H1 (cell line): ENCODE measurements at regions not wholly inside any gene's neighbourhood (a gene's known extent, or its start where the extent isn't known, plus 50 kb on each side); places are given as distances from the start of the nearest gene placed in this dataset.
A peak's percentile ranks its signal among the peaks of the same experiment; 100 is the strongest.

Experiments
- CTCF ChIA-PET: fragments of 300-600 bp; sonication (Branson Sonifier 250); formaldehyde crosslinking; loops from one replicate; lab custom pipeline; 2021; ENCODE audit not compliant: partially characterized antibody; lab: Charles Lee
- POLR2A ChIA-PET: fragments of 300-600 bp; sonication (Branson Sonifier 250); formaldehyde crosslinking; loops from one replicate; lab custom pipeline; 2021; ENCODE audit warnings: inconsistent platforms; ENCODE audit not compliant: partially characterized antibody; lab: Charles Lee
- DNase-seq, 2 experiments: peaks; one replicate each; pipeline versions ENCODE4 v3.0.0 to v3.0.0-alpha.2; 2010 to 2022; ENCODE audit warnings: low spot score in 2 of 2, low read depth in 1 of 2, mixed read lengths in 1 of 2
- FAIRE-seq: peaks from 2 replicates; lab custom pipeline; 2011; peaks lifted over from hg19 to GRCh38; lab: Jason Lieb, UNC
- H2AFZ ChIP-seq: 2 replicates; pipeline ENCODE4 v1.8.1; 2012; ENCODE audit warnings: low read length, inconsistent platforms
- H2AK5ac ChIP-seq: 2 replicates; pipeline ENCODE4 v1.6.1; 2013; ENCODE audit warnings: low read depth, low read length
- H2BK120ac ChIP-seq: replicated peaks from 2 replicates; pipeline ENCODE3; 2013; ENCODE audit warnings: low read depth, low read length, inconsistent platforms
- H2BK12ac ChIP-seq: 2 replicates; pipeline ENCODE4 v1.6.1; 2013; ENCODE audit warnings: low read depth, low read length
- H2BK15ac ChIP-seq: 2 replicates; pipeline ENCODE4 v1.6.1; 2013; ENCODE audit warnings: low read length
- H2BK20ac ChIP-seq: 2 replicates; pipeline ENCODE4 v1.6.1; 2013; ENCODE audit warnings: low read length
- H2BK5ac ChIP-seq: 2 replicates; pipeline ENCODE4 v1.6.1; 2013; ENCODE audit warnings: low read depth, low read length
- H3K14ac ChIP-seq: 2 replicates; pipeline ENCODE4 v1.6.1; 2013; ENCODE audit warnings: inconsistent platforms; ENCODE audit not compliant: insufficient read length
- H3K18ac ChIP-seq: 2 replicates; pipeline ENCODE4 v1.6.1; 2013; ENCODE audit warnings: low read length; ENCODE audit errors: extremely low read depth
- H3K23ac ChIP-seq: 2 replicates; pipeline ENCODE4 v1.6.1; 2013; ENCODE audit warnings: inconsistent platforms; ENCODE audit not compliant: insufficient read length
- H3K23me2 ChIP-seq: 2 replicates; pipeline ENCODE4 v1.6.1; 2013; ENCODE audit warnings: low read depth, low read length
- H3K27ac ChIP-seq: 2 replicates; pipeline ENCODE4 v1.6.1; 2011; ENCODE audit warnings: low read depth, low read length, inconsistent platforms
- H3K27me3 ChIP-seq, 4 experiments: replicated peaks in 1 of 4; 1 replicate in 1 of 4; 2 replicates in 3 of 4; pipeline versions ENCODE4 v1.6.1 to v1.8.1; 2011 to 2013; ENCODE audit warnings: low read length in 3 of 4, mild to moderate bottlenecking in 3 of 4, inconsistent platforms in 2 of 4, mixed read lengths in 2 of 4, moderate library complexity in 1 of 4; ENCODE audit not compliant: control insufficient read depth in 3 of 4, insufficient read depth in 3 of 4; ENCODE audit errors: extremely low read depth in 1 of 4
- H3K36me3 ChIP-seq, 4 experiments: 2 replicates each; pipeline versions ENCODE4 v1.6.1 to v1.8.1; 2011 to 2013; ENCODE audit warnings: mild to moderate bottlenecking in 4 of 4, low read length in 3 of 4, moderate library complexity in 2 of 4, control low read depth in 1 of 4, inconsistent platforms in 1 of 4; ENCODE audit not compliant: insufficient read depth in 4 of 4, control insufficient read depth in 2 of 4
- H3K4ac ChIP-seq: replicated peaks from 2 replicates; pipeline ENCODE3; 2013; ENCODE audit warnings: low read length, low read depth, mixed read lengths, inconsistent platforms; ENCODE audit not compliant: insufficient read length
- H3K4me1 ChIP-seq, 4 experiments: replicated peaks in 1 of 4; 1 replicate in 1 of 4; 2 replicates in 3 of 4; pipeline versions ENCODE4 v1.6.1 to v1.8.1; 2011 to 2013; ENCODE audit warnings: low read length in 3 of 4, inconsistent platforms in 2 of 4, mixed read lengths in 1 of 4; ENCODE audit not compliant: insufficient read depth in 4 of 4, control insufficient read depth in 3 of 4
- H3K4me2 ChIP-seq, 2 experiments: 2 replicates each; pipeline versions ENCODE4 v1.6.1 to v1.8.1; 2011 to 2013; ENCODE audit warnings: low read depth in 2 of 2, low read length in 2 of 2, control low read depth in 1 of 2, inconsistent platforms in 1 of 2, mild to moderate bottlenecking in 1 of 2; ENCODE audit not compliant: insufficient read depth in 1 of 2
- H3K4me3 ChIP-seq, 4 experiments: fragments of 200-600, 300-600 bp in 1 of 4; sonication (generic), shearing (Covaris generic), sonication (Bioruptor Twin) in 1 of 4; 2 replicates each; pipeline versions ENCODE4 v1.5.1 to v1.8.1; 2011 to 2016; ENCODE audit warnings: low read length in 4 of 4, low read depth in 3 of 4, control low read depth in 2 of 4, inconsistent platforms in 2 of 4, mild to moderate bottlenecking in 2 of 4, mixed read lengths in 1 of 4, moderate library complexity in 1 of 4; ENCODE audit not compliant: insufficient read depth in 2 of 4; ENCODE audit errors: extremely low read depth in 1 of 4
- H3K56ac ChIP-seq: replicated peaks from 2 replicates; pipeline ENCODE3; 2013; ENCODE audit warnings: low read depth, mild to moderate bottlenecking, mixed read lengths, low read length, inconsistent platforms; ENCODE audit not compliant: insufficient read length
- H3K79me1 ChIP-seq: 2 replicates; pipeline ENCODE4 v1.6.1; 2013; ENCODE audit warnings: low read depth, low read length, control low read depth
- H3K79me2 ChIP-seq, 2 experiments: 2 replicates each; pipeline versions ENCODE4 v1.6.1 to v1.8.1; 2012 to 2013; ENCODE audit warnings: low read length in 2 of 2, mild to moderate bottlenecking in 2 of 2, inconsistent platforms in 1 of 2; ENCODE audit not compliant: insufficient read depth in 2 of 2, control insufficient read depth in 1 of 2
- H3K9ac ChIP-seq, 4 experiments: replicated peaks in 1 of 4; 1 replicate in 1 of 4; 2 replicates in 3 of 4; pipeline versions ENCODE4 v1.6.1 to v1.8.1; 2011 to 2013; ENCODE audit warnings: low read depth in 3 of 4, low read length in 3 of 4, control low read depth in 2 of 4, mild to moderate bottlenecking in 2 of 4, moderate library complexity in 2 of 4, inconsistent platforms in 1 of 4; ENCODE audit errors: extremely low read depth in 1 of 4
- H3K9me3 ChIP-seq, 2 experiments: 2 replicates each; pipeline versions ENCODE4 v1.6.1 to v1.8.1; 2012 to 2013; ENCODE audit warnings: mild to moderate bottlenecking in 2 of 2, moderate library complexity in 2 of 2, control low read depth in 1 of 2, inconsistent platforms in 1 of 2, low read depth in 1 of 2, low read length in 1 of 2, mixed read lengths in 1 of 2; ENCODE audit not compliant: insufficient read depth in 2 of 2
- H4K20me1 ChIP-seq, 2 experiments: replicated peaks in 1 of 2; 2 replicates each; pipeline versions ENCODE3 to v1.8.1; 2011 to 2013; ENCODE audit warnings: inconsistent platforms in 2 of 2, low read length in 2 of 2, mild to moderate bottlenecking in 1 of 2; ENCODE audit not compliant: insufficient read depth in 2 of 2, control insufficient read depth in 1 of 2
- H4K5ac ChIP-seq: 2 replicates; pipeline ENCODE4 v1.6.1; 2013; ENCODE audit warnings: low read length, low read depth, mixed read lengths, inconsistent platforms; ENCODE audit not compliant: insufficient read length
- H4K8ac ChIP-seq: 2 replicates; pipeline ENCODE4 v1.8.0; 2013; ENCODE audit warnings: mild to moderate bottlenecking, moderate library complexity, low read length, inconsistent platforms; ENCODE audit not compliant: insufficient read depth; ENCODE audit errors: extremely low read depth
- H4K91ac ChIP-seq: replicated peaks from 2 replicates; pipeline ENCODE3; 2013; ENCODE audit warnings: low read length, mixed read lengths, inconsistent platforms; ENCODE audit not compliant: insufficient read length
- BRCA1 ChIP-seq: IDR thresholded peaks from 2 replicates; pipeline ENCODE4 v1.6.1; 2012; ENCODE audit warnings: low read depth, low read length, improper control_type of control experiment
- PHF8 ChIP-seq: fragments of 200-600 bp; sonication (generic); conservative IDR thresholded peaks from 2 replicates; pipeline ENCODE4 v1.7.1; 2012; ENCODE audit warnings: low read depth, mild to moderate bottlenecking, inconsistent platforms, low read length, moderate library complexity
- SIN3A ChIP-seq, 2 experiments: IDR thresholded peaks in 1 of 2; conservative IDR thresholded peaks in 1 of 2; 2 replicates each; pipeline ENCODE4 v1.6.1; 2011 to 2012; ENCODE audit warnings: low read length in 2 of 2, improper control_type of control experiment in 1 of 2, low read depth in 1 of 2, mild to moderate bottlenecking in 1 of 2
- WGBS, 2 experiments: shearing (Covaris generic) in 1 of 2; methylation state at CpG; one replicate each; pipeline versions ENCODE4 v1.1.6 to v1.1.7; 2013 to 2015; ENCODE audit warnings: low lambda C conversion rate in 2 of 2, mixed read lengths in 2 of 2, inconsistent platforms in 1 of 2, low coverage in 1 of 2, missing lambda C conversion rate in 1 of 2; ENCODE audit not compliant: insufficient replicate concordance in 2 of 2, insufficient coverage in 1 of 2, insufficient read length in 1 of 2; ENCODE audit errors: extremely low coverage in 1 of 2, missing lambda C conversion rate in 1 of 2; 5-methylcytosine and 5-hydroxymethylcytosine counted together

DNA sequence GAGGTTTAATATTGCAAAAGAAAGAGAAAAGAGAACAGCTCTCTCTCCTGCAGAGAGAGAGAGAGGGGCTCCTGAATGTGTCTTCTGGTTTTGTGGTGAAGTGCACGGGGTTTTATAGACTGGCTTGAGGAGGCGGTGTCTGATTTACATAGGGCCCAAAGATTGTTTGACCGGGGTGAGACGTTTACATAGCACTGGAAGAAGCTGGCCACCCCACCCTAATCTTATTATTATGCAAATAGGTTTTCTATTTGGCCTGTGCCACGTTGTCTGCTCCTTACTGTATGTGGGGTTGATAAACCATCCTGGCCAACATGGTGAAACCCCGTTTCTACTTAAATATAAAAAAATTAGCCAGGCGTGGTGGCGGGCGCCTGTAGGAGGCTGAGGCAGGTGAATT, 268.6 kb downstream of the SV2B start:
- no peak overlapping the region for H3K4ac ChIP-seq
- H3K4me3 ChIP-seq: no peak overlapping the region
- TF ChIP-seq SIN3A (conservative IDR thresholded peaks at IDR 0.05 in 1 of 2, IDR thresholded peaks at IDR 0.05 in 1 of 2; ENCODE audit: low read depth in 1 of 2, low read length in 2 of 2) (no peak), PHF8 (no peak), BRCA1 (no peak)
- H2BK20ac ChIP-seq: no peak overlapping the region
- H3K23me2 ChIP-seq: no peaks in the 10 kb centered on the region
- peaks cover 0 to 4% (median 2%) of the 10 kb centered on the region in 4 experiments; a peak in 2 of 7 replicates for H3K4me1 ChIP-seq
- H3K27me3 ChIP-seq: no peaks in the 10 kb centered on the region
- no peaks in the 10 kb centered on the region for H3K9me3 ChIP-seq
- H3K9ac ChIP-seq: no peak overlapping the region
- no peak overlapping the region for H4K91ac ChIP-seq
- no peak overlapping the region for H2AK5ac ChIP-seq
- H4K20me1 ChIP-seq: no peaks in the 10 kb centered on the region
- no peak overlapping the region for H3K14ac ChIP-seq
- no peak for FAIRE-seq
- 64% methylated on average over 9 of the region's 9 CpGs; no CpG with 5 or more reads in 1 of the 2 experiments for WGBS, 2 experiments
- H3K27ac ChIP-seq: no peak overlapping the region
- H2BK12ac ChIP-seq: no peak overlapping the region
- no peaks in the 10 kb centered on the region for H3K79me2 ChIP-seq
- ChIA-PET CTCF (no interaction called here), POLR2A (no interaction called here)
- no peak overlapping the region for H4K8ac ChIP-seq
- H2AFZ ChIP-seq: 0 out of 2 replicates have a peak overlapping the region, but pooled peaks have one; percentile 92
- H3K79me1 ChIP-seq: no peaks in the 10 kb centered on the region
- H2BK5ac ChIP-seq: no peak overlapping the region
- no peak overlapping the region for H3K23ac ChIP-seq
- H3K36me3 ChIP-seq: no peaks in the 10 kb centered on the region
- peak overlapping the region in 1 of 2 experiments; percentile 37; a peak in 1 of 4 replicates for H3K4me2 ChIP-seq
- H2BK120ac ChIP-seq: no peak overlapping the region
- no peak for DNase-seq
- H2BK15ac ChIP-seq: 0 out of 2 replicates have a peak overlapping the region, but pooled peaks have one; percentile 95
- no peak overlapping the region for H4K5ac ChIP-seq
- H3K18ac ChIP-seq: no peak overlapping the region
- H3K56ac ChIP-seq: no peak overlapping the region
